WI38 (cell line): ENCODE measurements at regions not wholly inside any gene's neighbourhood (a gene's known extent, or its start where the extent isn't known, plus 50 kb on each side); places are given as distances from the start of the nearest gene placed in this dataset.

Source experiments
- H3K4me3 ChIP-seq: 2 replicates; pipeline ENCODE4 v1.5.1; 2011; ENCODE audit warnings: low read depth, mild to moderate bottlenecking, control low read depth, low read length
- CTCF ChIP-seq: IDR thresholded peaks from 2 replicates; pipeline ENCODE4 v1.5.1; 2012; ENCODE audit warnings: low read depth, mild to moderate bottlenecking, control low read depth, low read length

GRCh38 chr7:25831831-25832411 lies 320.1 kb upstream of the NFE2L3 start:
- H3K4me3 ChIP-seq = no peak overlapping the region
- TF ChIP-seq CTCF = no peak

GRCh38 chr7:25832456-25832855 lies 319.5 kb upstream of the NFE2L3 start:
- H3K4me3 ChIP-seq = no peak overlapping the region
- TF ChIP-seq CTCF = no peak

DNA sequence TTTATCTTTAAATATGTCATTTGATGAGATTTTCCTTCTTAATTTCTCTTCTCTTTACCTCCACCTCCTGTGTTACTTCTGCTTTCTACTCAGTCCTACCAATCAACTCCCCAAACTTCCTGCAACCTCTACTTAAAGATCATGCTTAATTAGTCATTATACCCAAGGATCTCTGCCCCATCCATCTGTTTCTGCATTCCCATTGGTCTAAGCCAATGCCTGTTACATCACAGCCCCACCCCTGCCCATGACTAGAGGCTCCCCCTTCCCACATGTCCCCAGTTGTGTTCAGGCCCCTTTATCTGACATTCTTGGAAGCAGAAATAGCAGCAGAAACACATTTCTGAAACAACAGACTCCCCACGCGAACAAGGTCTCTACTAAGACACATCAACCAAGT lies 319.1 kb upstream of the NFE2L3 start:
- H3K4me3 ChIP-seq = no peak overlapping the region

GRCh38 chr7:25834050-25834449 lies 317.9 kb upstream of the NFE2L3 start:
- TF ChIP-seq CTCF = no peak

More for the DNA sequence above, 319.1 kb upstream of the NFE2L3 start:
- no peak for TF ChIP-seq CTCF

DNA sequence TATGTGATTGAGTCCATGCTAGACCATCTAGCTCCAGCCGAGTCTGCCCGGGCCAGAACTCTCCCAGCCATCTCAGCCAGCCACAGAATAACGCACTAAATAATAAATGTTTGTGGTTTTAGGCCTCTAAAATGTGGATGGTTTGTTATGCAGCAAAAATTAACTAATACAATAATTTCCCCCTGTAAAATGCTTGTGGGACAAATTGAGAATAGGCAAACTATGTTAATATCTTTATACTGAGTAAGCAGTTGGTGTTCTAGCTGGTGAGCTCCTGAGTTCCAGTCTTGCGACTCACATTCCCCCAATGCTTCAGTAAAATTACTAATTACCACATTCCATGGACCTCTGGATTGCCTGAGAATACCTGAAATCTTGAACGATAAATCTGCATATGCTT lies 316.8 kb upstream of the NFE2L3 start:
- TF ChIP-seq CTCF = no peak

More at GRCh38 chr7:25834050-25834449, 317.9 kb upstream of the NFE2L3 start:
- H3K4me3 ChIP-seq = no peak overlapping the region

GRCh38 chr7:25839084-25839769 lies 312.8 kb upstream of the NFE2L3 start:
- no peak for TF ChIP-seq CTCF

More for the DNA sequence above, 316.8 kb upstream of the NFE2L3 start:
- no peak overlapping the region for H3K4me3 ChIP-seq

GRCh38 chr7:25840209-25840792 lies 311.7 kb upstream of the NFE2L3 start:
- H3K4me3 ChIP-seq = no peak overlapping the region
- no peak for TF ChIP-seq CTCF

More at GRCh38 chr7:25839084-25839769, 312.8 kb upstream of the NFE2L3 start:
- no peak overlapping the region for H3K4me3 ChIP-seq
